Upper lobe of left lung (tissue), 6 donors: ENCODE measurements at regions not wholly inside any gene's neighbourhood (a gene's known extent, or its start where the extent isn't known, plus 50 kb on each side); places are given as distances from the start of the nearest gene placed in this dataset.

Experiments
- ATAC-seq, 2 donors: fragments of 200-7000 bp; cut with Tn5 transposase; one replicate each; pipeline ENCODE4 v1.9.1; 2022; ENCODE audit warnings: mild to moderate bottlenecking in 2 of 2, moderate library complexity in 2 of 2; ENCODE audit not compliant: low FRiP score in 2 of 2
- DNase-seq, 2 donors: peaks; one replicate each; pipeline ENCODE4 v3.0.0-alpha.2; 2019 to 2020
- H3K27ac ChIP-seq, 4 donors: fragments of 200-600 bp; sonication (generic); one replicate each; pipeline ENCODE4 v1.5.1; 2016 to 2019
- H3K27me3 ChIP-seq, 4 donors: fragments of 200-600 bp; sonication (generic); one replicate each; pipeline ENCODE4 v1.5.1; 2017 to 2019
- H3K36me3 ChIP-seq, 4 donors: fragments of 200-600 bp; sonication (generic); one replicate each; pipeline ENCODE4 v1.5.1; 2016 to 2019
- H3K4me1 ChIP-seq, 4 donors: fragments of 200-600 bp; sonication (generic); one replicate each; pipeline ENCODE4 v1.5.1; 2018 to 2019
- H3K4me3 ChIP-seq, 4 donors: fragments of 200-600 bp; sonication (generic); one replicate each; pipeline ENCODE4 v1.5.1; 2017 to 2019; ENCODE audit warnings: mild to moderate bottlenecking in 2 of 4, moderate library complexity in 1 of 4
- H3K9me3 ChIP-seq, 4 donors: fragments of 200-600 bp; sonication (generic); one replicate each; pipeline ENCODE4 v1.5.1; 2018 to 2019
- CTCF ChIP-seq, 6 experiments: fragments of 450-650 bp in 4 of 6; fragments of 200-600 bp in 2 of 6; sonication (generic) in 2 of 6; IDR thresholded peaks; one replicate each; pipeline ENCODE4 v1.5.1; 2016 to 2019; ENCODE audit warnings: antibody characterized with exemption in 6 of 6
- EP300 ChIP-seq, 4 donors: sonication (generic); formaldehyde crosslinking; IDR thresholded peaks; one replicate each; pipeline ENCODE4 v1.5.1; 2017; ENCODE audit warnings: antibody characterized with exemption in 4 of 4, control low read depth in 2 of 4
- POLR2A ChIP-seq, 4 donors: fragments of 450-650 bp; IDR thresholded peaks; one replicate each; pipeline ENCODE4 v1.5.1; 2016 to 2017; ENCODE audit warnings: antibody characterized with exemption in 4 of 4, mild to moderate bottlenecking in 2 of 4
- POLR2AphosphoS5 ChIP-seq, 2 donors: sonication (generic); formaldehyde crosslinking; IDR thresholded peaks; one replicate each; pipeline ENCODE4 v1.5.1; 2017; ENCODE audit warnings: antibody characterized with exemption in 2 of 2
- WGBS, 2 donors: methylation state at CpG; one replicate each; pipeline ENCODE4 v1.1.5; 2017 to 2018; 5-methylcytosine and 5-hydroxymethylcytosine counted together
- donor health status: DM: no; HTN: no; CAD: no; lungs with moderate emphysema.
- donor health status: DM: no; HTN: yes; CAD: no; lungs with severe emphysema.

- no peak for DNase-seq
- Histone ChIP-seq H3K9me3 (no peaks in the 10 kb centered on the region), H3K4me1 (no peaks in the 10 kb centered on the region), H3K36me3 (no peaks in the 10 kb centered on the region), H3K27me3 (no peaks in the 10 kb centered on the region), H3K4me3 (no peak overlapping the region), H3K27ac (no peak overlapping the region)
- TF ChIP-seq POLR2AphosphoS5 (IDR thresholded peaks at IDR 0.05) (no peak), CTCF (IDR thresholded peaks at IDR 0.05) (no peak), POLR2A (IDR thresholded peaks at IDR 0.05) (no peak), EP300 (IDR thresholded peaks at IDR 0.05) (no peak)
- WGBS, 2 donors: 70 to 74% methylated on average over 2 of the region's 2 CpGs
- ATAC-seq: no peak
Measured at GRCh38 chr11:97943493-97943892, 1077.3 kb upstream of the CNTN5 start.

- H3K27ac ChIP-seq: no peak overlapping the region
- H3K36me3 ChIP-seq: no peaks in the 10 kb centered on the region
- H3K27me3 ChIP-seq: no peaks in the 10 kb centered on the region
- H3K9me3 ChIP-seq: peaks cover 0 to 5% (median 2%) of the 10 kb centered on the region in 4 donors
- TF ChIP-seq POLR2A (IDR thresholded peaks at IDR 0.05) (no peak), CTCF (IDR thresholded peaks at IDR 0.05) (no peak), EP300 (IDR thresholded peaks at IDR 0.05) (no peak), POLR2AphosphoS5 (IDR thresholded peaks at IDR 0.05) (no peak)
- H3K4me1 ChIP-seq: no peaks in the 10 kb centered on the region
- no peak overlapping the region for H3K4me3 ChIP-seq
- 0 to 97% methylated on average over 1 of the region's 1 CpG for WGBS, 2 donors
- ATAC-seq (no peak), DNase-seq (no peak)
Measured at GRCh38 chr11:97948793-97949192, 1072.0 kb upstream of the CNTN5 start.

GRCh38 chr11:97955595-97955994, 1065.2 kb upstream of the CNTN5 start:
- TF ChIP-seq EP300 (IDR thresholded peaks at IDR 0.05) (no peak), POLR2AphosphoS5 (IDR thresholded peaks at IDR 0.05) (no peak), POLR2A (IDR thresholded peaks at IDR 0.05) (no peak)
- Histone ChIP-seq H3K4me1 (no peaks in the 10 kb centered on the region), H3K4me3 (no peak overlapping the region), H3K9me3 (no peaks in the 10 kb centered on the region), H3K27ac (no peak overlapping the region), H3K27me3 (no peaks in the 10 kb centered on the region), H3K36me3 (no peaks in the 10 kb centered on the region)
- DNase-seq (no peak), ATAC-seq (no peak)
- 67 to 72% methylated on average over 2 of the region's 2 CpGs for WGBS, 2 donors

GRCh38 chr11:97956904-97957303, 1063.8 kb upstream of the CNTN5 start:
- Histone ChIP-seq H3K27ac (no peak overlapping the region), H3K36me3 (no peaks in the 10 kb centered on the region), H3K4me1 (no peaks in the 10 kb centered on the region), H3K27me3 (no peaks in the 10 kb centered on the region), H3K9me3 (no peaks in the 10 kb centered on the region), H3K4me3 (no peak overlapping the region)
- TF ChIP-seq EP300 (IDR thresholded peaks at IDR 0.05): no peak
- WGBS, 2 donors: 26 to 92% methylated on average over 2 of the region's 2 CpGs
- ATAC-seq (no peak), DNase-seq (no peak)

GRCh38 chr11:97961431-97961830, 1059.3 kb upstream of the CNTN5 start:
- TF ChIP-seq POLR2AphosphoS5 (IDR thresholded peaks at IDR 0.05): no peak
- TF ChIP-seq EP300 (IDR thresholded peaks at IDR 0.05): no peak
- TF ChIP-seq POLR2A (IDR thresholded peaks at IDR 0.05): no peak
- no peak for TF ChIP-seq CTCF (IDR thresholded peaks at IDR 0.05)
- no peaks in the 10 kb centered on the region for H3K27me3 ChIP-seq
- ATAC-seq (no peak), DNase-seq (no peak)
- 80 to 83% methylated on average over 4 of the region's 4 CpGs for WGBS, 2 donors
- H3K36me3 ChIP-seq: no peaks in the 10 kb centered on the region
- H3K4me1 ChIP-seq: no peaks in the 10 kb centered on the region
- H3K9me3 ChIP-seq: no peaks in the 10 kb centered on the region
- no peak overlapping the region for H3K27ac ChIP-seq
- H3K4me3 ChIP-seq: no peak overlapping the region

GRCh38 chr11:97962758-97963157, 1058.0 kb upstream of the CNTN5 start:
- TF ChIP-seq POLR2AphosphoS5 (IDR thresholded peaks at IDR 0.05): no peak
- WGBS, 2 donors: 0 to 94% methylated on average over 1 of the region's 1 CpG
- no peaks in the 10 kb centered on the region for H3K9me3 ChIP-seq
- no peak overlapping the region for H3K27ac ChIP-seq
- no peaks in the 10 kb centered on the region for H3K4me1 ChIP-seq
- ATAC-seq: no peak
- H3K4me3 ChIP-seq: no peak overlapping the region
- no peak for DNase-seq
- no peaks in the 10 kb centered on the region for H3K27me3 ChIP-seq
- no peaks in the 10 kb centered on the region for H3K36me3 ChIP-seq
